M059J (cell line): ENCODE measurements at regions not wholly inside any gene's neighbourhood (a gene's known extent, or its start where the extent isn't known, plus 50 kb on each side); places are given as distances from the start of the nearest gene placed in this dataset.

Experiments
- DNase-seq: peaks from one replicate; pipeline ENCODE4 v3.0.0-alpha.2; 2012; ENCODE audit warnings: low read depth

DNA sequence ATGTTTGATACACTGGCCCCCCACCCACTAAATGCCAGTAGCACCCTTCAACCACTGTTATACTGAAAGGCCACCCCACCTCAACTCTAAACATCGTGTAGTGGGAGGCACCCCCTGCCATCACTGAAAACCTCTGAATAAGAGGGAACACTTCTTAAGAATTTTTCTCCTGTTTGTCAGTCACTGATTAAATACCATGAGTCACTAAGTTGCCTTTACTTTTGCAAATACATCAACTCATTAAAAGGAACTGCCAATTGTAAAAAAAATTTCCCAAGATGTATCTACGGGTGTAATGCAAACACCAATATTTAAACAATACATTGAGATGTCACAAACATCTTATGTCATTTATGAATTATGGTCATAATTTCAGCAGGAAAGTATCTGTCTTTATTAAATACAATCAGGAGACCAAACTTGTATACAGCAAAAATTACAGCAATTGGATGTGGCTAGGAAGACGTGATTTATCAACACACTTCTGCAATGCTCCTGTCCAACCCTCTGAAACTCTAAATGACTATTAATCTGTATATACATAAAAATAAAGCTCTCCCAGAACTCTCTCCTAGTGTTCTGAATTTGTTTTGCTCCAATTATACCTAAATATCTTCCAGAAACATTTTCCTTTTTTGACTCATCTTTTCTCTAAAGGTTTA, 144.1 kb upstream of the STK17B start:
- peak; percentile 69 for DNase-seq

DNA sequence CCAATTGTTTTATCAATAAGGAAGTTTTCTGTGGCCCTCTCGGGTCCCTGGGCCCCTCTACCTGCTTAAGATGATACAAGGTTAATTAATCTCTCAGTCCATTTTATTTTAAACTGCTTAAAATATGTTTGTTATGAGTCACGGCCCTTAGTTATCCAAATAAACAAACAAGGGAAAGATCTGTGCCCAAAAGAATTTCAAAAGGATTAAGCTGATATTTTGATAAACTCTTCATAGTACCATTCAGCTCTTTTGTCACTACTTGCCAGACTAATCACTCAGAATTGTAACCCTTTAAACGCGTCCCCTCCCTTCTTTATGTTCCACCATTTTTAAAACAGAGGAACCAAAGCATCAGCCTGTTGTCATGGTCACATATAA, 144.7 kb upstream of the STK17B start:
- DNase-seq, result peak; percentile 60

DNA sequence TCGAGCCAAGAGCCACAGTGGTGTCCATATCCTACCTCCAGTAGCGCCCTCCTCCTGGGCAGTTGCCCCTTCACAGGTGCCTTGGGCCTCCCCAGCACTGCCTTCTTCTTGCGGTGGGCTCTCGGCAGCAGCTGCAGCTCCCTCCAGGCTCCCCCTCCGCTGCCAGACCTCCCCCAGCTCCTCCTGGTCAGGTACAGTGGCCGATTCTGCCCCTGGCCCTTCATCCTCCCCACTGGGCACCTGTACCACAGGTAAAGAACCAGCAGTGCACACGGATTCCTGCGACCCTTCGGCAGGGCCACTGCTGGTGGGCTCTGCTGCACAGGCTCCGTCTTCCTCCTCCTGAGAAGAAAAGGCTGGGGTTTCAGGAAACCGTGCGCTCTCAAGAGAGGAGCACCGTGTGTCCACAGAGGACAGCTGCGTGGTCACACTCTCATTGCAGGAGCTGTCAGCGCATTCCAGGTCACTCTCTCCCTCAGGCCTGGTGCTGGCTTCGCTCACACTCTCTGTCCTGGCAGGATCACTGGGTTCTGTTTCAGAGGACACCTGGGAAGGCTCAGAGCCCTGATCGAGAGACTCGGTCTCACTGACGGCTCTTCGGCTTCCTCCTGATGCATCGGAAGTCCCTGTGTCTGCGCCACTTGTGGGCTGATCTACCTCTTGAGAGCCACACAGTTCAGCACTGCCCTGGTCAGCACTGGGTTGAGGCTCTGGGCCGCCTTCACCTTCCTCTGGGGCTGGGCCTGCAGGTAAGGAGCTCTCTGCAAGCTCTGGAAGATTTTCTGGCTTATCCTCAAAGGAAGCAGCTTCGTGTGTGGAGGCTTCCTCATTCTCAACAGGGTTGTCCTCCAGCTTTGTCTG, 147.4 kb upstream of the STK17B start:
- no peak for DNase-seq

DNA sequence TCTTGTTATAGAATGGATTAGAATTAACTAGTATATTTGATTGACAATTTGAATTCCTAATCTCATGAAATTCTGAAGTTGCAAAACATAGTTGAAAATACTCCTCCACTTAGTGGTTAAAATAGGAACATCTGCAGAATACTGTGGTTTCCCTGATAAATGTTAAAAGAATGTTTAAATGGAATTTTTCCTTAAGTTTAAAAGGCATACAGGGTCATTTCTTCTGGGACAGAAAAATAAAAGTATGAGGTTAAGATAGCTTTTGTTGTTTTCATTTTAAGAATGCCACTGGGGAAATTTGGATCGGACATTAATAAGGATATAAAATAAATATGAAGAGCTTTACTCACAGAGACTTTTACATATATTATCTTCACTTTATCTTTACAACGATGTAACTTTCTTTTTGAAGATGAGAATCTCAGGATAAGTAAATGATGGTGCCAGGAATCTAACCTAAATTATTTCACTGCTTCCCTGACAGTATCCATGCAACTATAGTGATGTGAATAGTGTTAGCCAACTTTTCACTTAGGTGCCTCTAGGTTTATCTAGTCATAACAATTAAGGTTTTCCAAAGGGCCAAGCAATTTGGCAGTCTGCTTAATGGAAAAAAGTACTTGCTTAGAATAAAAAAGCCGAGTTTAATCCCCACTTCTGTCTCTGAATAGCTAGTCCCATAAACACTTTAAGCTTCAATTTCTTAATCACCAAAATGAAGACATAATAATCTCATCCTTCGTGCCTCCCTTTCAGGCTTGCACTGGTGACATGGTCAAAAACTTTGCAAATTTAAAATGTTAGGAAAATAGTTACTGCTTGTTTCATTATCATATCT, 151.8 kb upstream of the STK17B start:
- peak; percentile 48 for DNase-seq

DNA sequence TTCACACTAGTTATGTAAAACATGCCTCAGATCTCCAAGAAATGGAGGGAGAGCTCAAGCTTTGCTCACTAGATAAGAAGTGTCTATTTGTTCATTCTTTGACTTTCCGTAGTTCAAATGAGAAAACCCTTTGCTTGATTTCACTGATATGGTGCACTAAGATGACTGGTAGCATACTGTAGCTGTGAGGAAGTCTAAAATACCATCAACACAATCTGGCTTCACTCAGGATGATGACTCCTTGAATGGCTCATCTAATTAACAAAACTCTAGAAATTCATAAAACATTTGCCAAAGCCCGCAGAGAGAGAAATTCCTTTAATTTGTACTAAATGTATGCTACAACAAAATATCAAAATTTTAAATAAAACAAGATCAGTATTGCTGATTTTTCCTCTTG, 152.8 kb upstream of the STK17B start:
- peak; percentile 11 for DNase-seq

DNA sequence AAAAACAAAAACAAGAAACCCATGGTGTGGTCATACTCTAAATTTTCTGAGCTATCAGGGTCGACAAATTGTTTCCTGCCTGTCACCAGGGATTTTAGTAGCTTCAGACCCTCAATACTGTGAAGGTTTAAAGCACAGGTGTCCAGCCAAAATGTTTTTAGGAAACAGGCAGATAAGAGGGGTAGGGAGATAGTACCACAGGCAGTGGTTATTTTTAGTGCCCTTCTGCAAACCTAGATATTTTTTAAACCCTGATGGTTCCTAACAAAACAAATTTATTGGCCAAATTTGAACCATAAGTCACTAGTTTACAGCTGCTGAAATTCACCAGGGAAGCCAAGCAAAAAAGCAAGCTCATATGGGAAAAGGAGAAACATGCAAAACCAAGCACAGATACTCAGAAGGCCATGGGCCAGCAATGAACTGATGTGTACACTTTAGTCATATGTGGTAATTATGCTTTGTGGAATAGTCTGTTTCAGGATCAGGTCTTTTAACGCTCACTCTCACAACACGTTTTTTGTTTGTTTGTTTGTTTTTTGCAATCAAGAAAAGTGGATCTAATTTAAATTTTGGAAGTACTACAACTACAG, 156.8 kb upstream of the STK17B start:
- DNase-seq, result no peak

DNA sequence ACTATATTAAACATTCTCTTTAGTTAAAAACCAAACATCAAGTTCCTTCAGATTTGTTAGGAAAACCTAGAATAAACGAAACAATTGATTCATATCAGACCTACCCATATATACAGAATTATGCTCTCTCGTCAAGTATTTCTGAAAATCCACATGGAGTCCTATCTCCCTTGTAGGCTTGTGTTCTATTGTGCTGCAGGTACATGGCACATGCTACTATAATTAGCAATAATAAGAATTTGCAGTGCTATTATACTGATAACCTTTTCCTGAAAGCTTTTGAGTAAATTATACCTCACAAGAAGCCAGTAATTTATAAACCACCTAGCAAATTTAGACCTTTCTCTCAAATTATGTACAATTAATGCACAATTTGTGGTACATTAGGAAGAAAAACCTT, 158.6 kb upstream of the STK17B start:
- DNase-seq, result no peak

DNA sequence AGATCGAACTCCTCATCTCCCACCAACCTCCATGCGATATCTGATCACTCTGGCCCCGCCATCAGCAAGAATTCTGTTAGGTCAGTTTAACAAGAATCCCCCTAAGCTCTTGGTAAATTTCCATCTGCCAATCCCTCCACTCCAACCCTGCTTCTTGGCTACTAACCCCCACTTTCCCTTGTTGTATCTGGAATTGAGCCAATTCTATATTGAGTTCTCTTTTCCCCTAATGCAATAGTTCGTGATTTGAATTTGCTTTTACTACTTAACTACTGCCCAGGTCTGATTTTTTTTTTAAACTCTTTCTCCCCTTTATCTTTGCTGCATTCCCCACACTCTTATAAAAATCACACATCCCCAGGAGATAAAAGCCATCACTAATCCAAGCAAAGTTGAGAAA, 159.3 kb upstream of the STK17B start:
- no peak for DNase-seq

DNA sequence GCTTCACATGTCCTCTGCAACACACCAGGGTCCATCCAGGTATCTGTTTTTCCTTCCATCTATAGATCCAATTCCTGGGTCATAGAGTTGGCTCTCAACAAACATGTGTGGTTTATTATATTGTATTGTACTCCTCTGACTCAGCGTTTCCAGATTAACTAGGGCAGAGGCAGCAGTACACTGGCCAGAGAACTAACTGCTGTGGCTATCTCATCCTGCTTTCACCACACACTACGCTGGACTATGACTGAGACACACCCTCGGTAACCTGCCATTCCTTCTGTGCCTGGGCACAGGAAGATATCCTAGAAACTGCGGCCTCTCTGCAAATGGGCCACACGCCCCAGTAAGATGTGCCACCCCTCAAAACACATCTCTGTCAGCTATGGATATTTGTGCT, 159.8 kb upstream of the STK17B start:
- peak; percentile 75 for DNase-seq

DNA sequence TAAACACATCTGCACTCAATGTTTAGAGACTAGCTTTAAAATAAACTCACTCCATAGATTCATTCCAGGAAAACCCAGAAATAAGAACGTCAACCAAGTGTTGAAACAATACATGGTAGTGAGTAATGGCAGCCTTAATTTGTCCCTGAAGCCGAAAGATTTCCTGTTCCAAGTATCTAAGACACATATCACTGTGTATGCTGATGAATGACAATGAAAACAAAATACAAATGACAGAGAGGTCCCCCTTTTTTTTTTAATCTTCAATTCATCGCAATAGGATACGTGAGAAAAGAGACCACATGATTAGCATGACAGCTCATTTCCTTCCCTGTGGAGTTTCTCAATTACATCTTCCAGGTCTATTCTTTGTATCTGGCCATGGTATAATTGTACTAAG, 160.5 kb upstream of the STK17B start:
- no peak for DNase-seq

DNA sequence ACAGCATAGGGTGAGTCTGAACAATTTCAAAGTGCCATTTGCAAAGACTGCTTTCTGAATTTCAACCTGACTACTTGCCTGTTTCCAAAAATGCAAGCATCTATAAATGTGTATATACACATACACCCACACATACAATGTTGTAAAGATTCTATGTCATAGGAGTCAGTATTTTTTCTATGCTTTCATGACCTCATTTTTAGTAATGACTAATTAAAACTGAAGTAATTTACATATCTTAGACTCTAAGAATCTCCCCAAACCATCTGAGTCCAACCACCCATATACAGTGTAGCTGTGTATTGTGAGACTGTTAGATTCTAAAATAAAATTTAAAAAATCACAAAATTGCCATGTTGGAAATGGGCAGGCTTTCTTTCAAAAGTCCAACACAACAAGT, 162.0 kb upstream of the STK17B start:
- DNase-seq, result no peak

DNA sequence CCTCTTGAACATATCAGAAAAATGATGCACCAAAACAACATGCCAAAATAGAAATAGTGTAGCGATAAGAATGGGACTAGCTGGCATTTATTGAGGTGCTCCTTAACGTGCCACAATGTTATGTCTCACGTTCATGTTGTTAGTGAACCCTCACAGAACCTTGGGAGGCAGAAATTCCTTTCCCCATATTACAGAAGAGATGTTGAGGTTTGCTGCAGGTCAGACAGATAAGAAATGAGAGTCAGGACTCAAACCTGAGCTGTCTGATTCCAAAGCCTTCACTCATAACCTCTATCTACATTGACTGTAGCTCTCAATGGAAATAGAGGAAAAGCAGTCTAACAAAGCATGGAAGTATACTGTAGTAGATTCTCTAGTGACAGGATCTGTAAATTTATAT, 163.3 kb upstream of the STK17B start:
- peak; percentile 20 for DNase-seq

DNA sequence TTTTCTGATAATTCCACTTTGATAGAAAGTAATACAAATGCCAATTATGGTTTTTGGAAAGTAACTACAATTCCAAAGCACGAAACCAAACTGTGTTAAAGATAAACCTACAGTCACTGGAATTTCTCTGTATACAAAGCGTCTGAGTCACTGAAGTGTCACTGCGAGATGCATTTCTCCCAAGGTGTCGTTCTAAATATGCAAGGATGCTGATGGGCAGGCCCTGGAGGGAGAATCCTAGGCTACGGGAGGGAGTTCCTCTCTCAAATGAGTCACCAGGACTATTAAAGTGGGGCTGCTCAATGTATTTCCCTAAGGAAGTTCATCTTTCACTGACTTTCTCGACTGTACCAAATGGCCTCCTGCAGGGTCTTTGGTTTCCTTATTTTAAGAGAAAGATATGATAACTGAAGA, 163.8 kb upstream of the STK17B start:
- DNase-seq, result peak; percentile 89

DNA sequence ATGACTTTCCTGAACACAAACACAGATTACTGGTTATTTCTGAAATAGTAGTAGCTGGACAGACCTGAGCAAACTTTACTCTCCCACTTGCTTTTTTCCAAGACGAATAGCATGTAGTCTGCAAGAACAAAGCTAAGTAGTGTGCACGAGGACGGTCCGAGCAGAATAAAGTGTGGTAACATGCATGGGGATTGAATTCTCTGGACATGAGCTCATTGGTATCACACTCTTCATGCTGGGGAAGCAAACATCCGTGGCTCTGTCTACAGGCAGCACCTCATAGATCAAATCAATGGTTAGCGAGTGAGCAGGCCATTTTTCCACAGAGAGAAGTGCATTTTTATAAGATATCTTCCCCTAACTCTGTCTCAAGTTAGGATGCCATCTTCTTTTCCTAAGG, 164.8 kb upstream of the STK17B start:
- no peak for DNase-seq

DNA sequence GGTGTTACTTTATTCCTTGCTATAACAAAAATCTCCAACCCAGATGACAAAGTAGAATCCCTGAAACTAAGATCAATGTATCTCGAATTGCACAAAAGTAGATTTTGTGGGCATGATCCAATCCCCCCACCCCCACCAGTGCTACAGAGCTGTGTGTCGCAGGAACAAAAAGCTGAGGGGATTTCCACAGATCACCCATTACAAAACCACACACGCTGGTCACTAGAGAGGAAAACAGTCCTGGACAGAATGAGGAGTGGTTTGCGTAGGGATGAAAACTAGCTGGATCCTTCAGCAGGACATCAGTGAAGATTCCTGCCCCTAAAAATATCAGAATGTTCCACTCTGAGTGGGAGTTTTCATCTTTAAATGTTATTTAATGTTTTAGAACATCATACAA, 165.3 kb upstream of the STK17B start:
- DNase-seq, result no peak

DNA sequence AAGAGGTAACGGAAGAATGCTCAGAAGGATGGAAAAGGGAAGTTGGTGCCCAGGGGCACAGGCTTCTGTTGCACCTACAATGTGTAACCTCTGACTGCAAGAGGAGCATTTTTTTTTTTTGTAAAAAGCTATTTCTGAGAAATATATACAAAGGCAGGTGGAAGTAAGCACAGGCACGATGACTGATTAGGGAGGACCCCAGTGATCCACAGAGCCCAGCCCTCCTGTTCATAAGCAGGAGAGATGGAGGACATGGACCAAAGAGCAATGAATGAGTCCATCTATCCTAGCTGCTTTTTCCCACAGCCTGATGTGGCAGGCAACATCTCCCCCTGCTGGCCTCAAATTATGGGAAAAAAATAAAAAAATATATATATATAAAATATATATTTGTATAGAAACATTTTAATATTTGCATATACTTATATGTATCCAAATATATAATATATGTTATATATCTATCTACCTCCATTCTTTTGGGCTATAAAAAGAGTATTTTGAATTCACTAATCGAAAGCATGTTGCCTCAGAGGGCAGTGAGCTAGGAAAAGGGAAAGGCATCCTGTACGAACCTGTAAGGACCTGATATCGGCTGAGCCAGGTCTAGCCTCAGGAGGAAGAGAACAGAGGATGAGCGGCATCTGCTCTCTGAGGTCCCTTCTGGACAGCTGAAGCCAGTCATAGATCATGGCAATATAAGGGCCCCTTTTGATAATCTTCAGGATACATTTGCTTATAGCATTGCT, 166.0 kb upstream of the STK17B start:
- peak; percentile 27 for DNase-seq

DNA sequence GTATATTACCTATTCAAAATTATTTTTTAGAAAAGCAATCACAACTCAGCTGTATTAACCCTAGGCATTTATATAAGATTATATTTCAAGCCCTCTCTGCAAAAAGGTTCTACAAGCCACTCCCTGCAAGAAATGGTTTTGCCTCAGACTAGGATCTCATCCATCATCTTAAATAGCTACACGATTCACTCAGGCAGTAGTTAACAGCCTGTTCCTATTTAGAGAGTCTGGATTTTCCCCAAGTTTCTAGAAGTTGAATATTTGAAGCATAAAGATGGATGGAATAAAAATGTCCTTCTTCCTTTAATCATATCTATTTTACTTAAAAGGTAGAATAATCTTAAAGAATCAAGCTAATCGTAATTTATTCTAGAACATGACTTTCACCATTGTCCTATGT, 167.1 kb upstream of the STK17B start:
- DNase-seq, result no peak

DNA sequence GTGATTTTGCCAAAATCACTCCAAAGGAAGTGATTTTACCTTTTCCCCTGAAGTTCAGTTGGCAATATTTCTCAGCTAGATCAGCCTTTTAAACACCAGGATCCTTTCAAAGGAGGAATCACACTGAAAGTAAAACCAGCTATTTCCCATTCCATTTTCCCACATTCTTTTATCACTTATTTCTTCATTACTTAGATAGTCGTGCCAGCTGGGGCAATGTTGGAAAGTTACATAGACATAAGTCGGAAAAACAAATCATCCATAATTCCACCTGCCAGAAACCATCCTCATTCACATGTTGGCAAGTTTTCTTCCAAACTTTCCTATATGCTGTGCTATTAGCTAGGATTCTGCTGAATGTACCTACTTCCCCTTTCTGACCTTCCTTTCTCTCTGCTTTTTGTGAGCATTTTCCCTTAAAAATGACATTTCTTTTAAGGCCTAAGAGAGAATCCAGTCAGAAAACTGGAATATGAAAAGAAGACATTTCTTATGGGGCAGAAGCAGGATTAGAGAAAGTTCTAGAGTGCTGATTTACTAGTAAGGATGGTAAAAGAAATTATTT, 170.0 kb upstream of the STK17B start:
- DNase-seq, result no peak

DNA sequence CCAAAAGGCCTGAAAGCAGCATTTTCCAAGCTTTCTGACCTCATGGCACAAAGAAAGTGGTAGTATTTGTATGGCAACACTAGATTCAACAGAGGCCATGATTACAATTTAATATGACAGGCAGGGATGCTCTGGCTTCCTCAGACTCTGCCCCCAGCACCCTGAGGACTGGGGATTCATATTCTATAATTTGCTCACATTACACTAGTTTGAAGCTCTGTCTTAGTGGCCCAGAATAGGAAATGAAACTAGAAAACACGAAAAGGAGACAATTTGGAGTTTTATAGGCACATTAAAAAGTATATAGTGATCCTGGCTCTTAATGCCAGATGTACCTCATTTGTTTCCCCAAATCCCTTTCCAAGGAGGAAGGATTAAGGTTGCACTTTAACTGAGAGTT, 173.0 kb upstream of the STK17B start:
- DNase-seq, result no peak

DNA sequence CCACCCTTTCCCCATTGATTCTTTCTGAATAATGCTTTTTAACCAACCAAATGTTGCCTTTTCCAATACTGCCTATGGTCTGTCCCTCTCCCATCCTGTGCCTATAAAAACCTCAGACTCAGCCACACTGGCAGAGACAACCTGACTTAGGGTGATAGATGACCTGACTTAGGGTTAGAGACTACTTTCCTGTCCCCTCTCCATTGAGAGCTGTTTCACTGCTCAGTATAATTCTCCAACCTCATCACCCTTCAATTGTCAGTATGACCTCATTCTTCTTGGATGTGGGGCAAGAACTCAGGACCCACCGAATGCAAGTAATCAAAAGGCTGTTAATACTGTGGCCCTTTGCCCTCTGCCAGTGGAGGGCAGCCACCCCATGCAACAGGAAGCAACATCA, 182.3 kb upstream of the STK17B start:
- no peak for DNase-seq

DNA sequence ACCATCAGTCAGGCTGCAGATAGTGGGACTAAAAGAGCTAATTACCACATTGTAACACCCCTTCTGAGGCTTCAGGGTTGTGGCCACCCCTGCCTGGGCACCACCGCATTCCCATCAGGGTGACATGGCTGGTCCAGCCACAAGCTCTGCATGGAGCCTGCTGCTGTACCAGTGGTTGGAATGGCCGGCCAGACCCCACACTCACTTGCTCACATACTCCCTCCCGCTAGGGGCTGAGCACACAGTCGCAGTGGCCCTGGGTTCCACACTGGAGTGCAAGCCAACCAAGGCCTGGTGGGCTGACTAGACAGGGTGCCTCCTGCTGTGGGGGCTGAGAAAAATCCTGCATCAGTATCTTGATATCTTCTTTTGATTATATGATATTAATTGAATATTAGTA, 182.8 kb upstream of the STK17B start:
- no peak for DNase-seq
